ENCODE measurements at regions not wholly inside any gene's neighbourhood (a gene's known extent, or its start where the extent isn't known, plus 50 kb on each side); places are given as distances from the start of the nearest gene placed in this dataset.

DNA sequence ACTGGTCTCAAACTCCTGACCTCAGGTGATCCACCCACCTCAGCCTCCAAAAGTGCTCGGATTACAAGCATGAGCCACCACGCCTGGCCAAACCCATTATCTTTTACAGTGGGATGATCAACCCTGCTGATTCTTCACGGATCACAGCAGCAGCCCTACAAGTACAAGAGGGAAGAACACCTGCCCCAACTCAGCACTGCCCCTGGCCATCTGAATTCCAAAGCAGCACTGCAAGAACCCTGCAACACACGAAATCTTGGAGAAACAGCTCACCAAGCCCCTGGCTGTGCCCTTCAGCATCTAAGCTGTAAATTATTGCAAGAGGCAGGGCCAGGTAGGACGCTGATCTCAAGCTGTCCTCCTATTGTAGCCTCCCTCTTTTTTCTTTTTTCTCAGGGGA lies 54.5 kb upstream of the MC3R start:
- Mint-ChIP-seq H3K27me3 (no peaks in the 10 kb centered on the region), H3K27ac (no peak overlapping the region), H3K9me3 (peaks cover 5% of the 10 kb centered on the region), H3K36me3 (ENCODE audit: low read depth) (no peaks in the 10 kb centered on the region), H3K4me3 (no peak overlapping the region), H3K4me1 (no peaks in the 10 kb centered on the region)
- ChIA-PET POLR2A (interaction anchor here (0.7 kb wide), 1 partner anchor 1399 kb away, joined by 6 read pairs; no protein-coding TSS in a partner anchor), CTCF (no interaction called here)
- DNase-seq: no peak

DNA sequence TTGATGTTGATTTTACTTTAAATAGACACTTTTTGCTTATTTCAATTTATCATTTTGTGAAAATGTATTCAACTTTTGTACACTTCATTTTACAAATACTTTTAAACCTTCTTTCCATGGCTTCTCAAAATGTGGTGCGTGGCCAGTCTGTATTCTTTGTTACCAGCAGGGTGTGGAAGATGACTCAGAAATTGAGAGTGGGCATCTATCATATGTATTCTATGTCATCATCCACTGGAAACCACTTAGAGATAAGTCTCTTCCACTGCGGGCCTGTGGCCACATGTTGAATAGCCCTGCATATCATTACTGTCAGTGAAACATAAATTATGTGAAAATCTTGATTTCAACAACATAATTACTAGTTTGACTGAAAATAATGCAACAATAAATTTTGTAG lies 52.6 kb upstream of the MC3R start:
- Mint-ChIP-seq H3K36me3 (ENCODE audit: low read depth) (no peaks in the 10 kb centered on the region), H3K9me3 (peaks cover 20% of the 10 kb centered on the region), H3K4me3 (no peak overlapping the region), H3K4me1 (no peaks in the 10 kb centered on the region), H3K27me3 (no peaks in the 10 kb centered on the region), H3K27ac (no peak overlapping the region)
- POLR2A ChIA-PET: no interaction called here
- no peak for DNase-seq
- CTCF ChIA-PET: no interaction called here
